ENCODE measurements at regions not wholly inside any gene's neighbourhood (a gene's known extent, or its start where the extent isn't known, plus 50 kb on each side); places are given as distances from the start of the nearest gene placed in this dataset.

DNA sequence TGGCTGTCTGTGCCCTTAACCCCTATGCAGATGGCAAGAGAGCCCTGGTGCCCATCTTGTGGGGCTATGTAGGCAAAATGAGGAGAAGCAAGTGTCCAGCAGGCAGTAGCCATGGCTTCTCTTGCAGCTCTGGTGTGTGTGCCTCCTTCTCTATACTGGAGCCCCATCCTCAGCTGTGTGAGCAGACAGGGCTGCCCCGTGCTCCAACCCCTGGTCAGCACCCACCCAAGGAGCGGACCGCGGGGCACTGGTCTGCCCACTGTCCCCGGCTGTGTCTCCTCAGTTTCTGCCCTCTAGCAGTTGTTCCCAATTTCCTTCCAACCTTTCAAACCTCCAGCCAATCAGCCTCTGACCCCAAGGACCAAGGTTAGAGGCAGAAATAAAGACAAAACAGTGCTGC lies 134.9 kb upstream of the GLI2 start:
- DNase-seq (ENCODE audit: low read depth, low spot score), result no peak
- TF ChIP-seq, protein P1, sequence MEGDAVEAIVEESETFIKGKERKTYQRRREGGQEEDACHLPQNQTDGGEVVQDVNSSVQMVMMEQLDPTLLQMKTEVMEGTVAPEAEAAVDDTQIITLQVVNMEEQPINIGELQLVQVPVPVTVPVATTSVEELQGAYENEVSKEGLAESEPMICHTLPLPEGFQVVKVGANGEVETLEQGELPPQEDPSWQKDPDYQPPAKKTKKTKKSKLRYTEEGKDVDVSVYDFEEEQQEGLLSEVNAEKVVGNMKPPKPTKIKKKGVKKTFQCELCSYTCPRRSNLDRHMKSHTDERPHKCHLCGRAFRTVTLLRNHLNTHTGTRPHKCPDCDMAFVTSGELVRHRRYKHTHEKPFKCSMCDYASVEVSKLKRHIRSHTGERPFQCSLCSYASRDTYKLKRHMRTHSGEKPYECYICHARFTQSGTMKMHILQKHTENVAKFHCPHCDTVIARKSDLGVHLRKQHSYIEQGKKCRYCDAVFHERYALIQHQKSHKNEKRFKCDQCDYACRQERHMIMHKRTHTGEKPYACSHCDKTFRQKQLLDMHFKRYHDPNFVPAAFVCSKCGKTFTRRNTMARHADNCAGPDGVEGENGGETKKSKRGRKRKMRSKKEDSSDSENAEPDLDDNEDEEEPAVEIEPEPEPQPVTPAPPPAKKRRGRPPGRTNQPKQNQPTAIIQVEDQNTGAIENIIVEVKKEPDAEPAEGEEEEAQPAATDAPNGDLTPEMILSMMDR (IDR thresholded peaks at IDR 0.05; ENCODE audit: low read depth, low read length), result no peak
- in situ Hi-C loops (cut with HindIII; ENCODE audit: low sequenced_read_pairs), result no loop called here
- H3K4me3 ChIP-seq (ENCODE audit: low read depth, low read length), result no peak overlapping the region

DNA sequence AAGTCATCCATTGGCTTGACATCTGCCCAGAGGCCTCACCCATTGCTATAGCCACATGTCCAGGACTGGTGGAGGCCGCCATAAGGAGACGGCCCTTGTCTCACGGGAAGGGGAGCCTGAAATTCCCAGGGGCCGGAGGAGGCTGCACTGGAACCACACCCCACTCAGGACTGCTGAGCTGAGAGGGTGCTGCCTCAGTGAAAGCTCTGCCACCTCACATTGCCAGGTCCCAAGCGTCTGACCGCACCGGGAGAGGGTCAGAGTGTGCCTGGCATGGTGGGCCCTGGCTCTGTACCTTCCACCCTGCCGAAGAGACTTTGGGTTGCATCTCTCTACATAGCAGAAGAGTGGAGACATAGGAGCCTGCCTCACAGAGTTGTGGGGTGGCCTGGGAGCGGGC lies 134.1 kb upstream of the GLI2 start:
- TF ChIP-seq, protein P1 (IDR thresholded peaks at IDR 0.05; ENCODE audit: low read depth, low read length), result no peak
- in situ Hi-C loops (cut with HindIII; ENCODE audit: low sequenced_read_pairs), result no loop called here

DNA sequence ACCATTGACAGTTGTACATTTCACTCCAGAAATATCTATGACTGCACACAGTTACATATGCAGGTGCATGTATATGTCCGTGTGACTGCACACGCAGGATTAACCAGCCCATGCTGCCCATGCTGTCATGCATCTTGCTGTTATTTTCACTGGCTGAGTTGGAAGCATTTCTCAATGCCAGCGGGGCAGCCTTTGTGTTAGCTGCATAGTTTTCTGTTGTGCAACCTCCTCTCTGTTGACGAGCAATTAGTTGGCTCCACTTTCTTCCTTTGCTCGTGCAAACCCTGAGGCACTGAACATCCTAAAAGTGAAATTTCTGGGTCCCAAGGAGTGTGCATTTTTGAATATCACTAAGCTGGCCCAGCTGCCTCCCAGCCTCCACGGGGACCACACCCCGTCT lies 133.4 kb upstream of the GLI2 start:
- in situ Hi-C loops (cut with HindIII; ENCODE audit: low sequenced_read_pairs), result no loop called here
- no peak overlapping the region for H3K4me3 ChIP-seq (ENCODE audit: low read depth, low read length)
- TF ChIP-seq, protein P1 (IDR thresholded peaks at IDR 0.05; ENCODE audit: low read depth, low read length), result no peak
- DNase-seq (ENCODE audit: low read depth, low spot score), result no peak

More for the DNA sequence above, 134.1 kb upstream of the GLI2 start:
- DNase-seq (ENCODE audit: low read depth, low spot score), result no peak
- no peak overlapping the region for H3K4me3 ChIP-seq (ENCODE audit: low read depth, low read length)

DNA sequence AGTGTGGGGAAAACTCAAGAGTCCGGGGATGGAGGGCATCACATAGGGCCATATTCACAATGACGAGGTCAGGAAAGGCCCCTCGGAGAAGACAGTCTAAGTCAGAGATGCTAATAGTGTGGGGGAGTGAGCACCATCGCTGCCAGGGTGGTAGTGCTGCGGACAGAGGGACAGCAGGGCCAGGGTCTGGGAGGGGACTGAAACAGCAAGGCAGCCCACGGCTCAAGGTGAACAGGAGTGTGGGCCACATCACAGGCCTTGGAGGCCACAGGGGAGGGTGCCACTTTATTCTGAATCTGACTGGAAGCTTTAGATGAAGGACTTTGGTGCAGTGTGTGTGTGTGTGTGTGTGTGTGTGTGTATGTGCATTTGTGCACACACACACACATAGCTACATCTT lies 130.9 kb upstream of the GLI2 start:
- in situ Hi-C loops (cut with HindIII; ENCODE audit: low sequenced_read_pairs), result no loop called here
- TF ChIP-seq, protein P1 (IDR thresholded peaks at IDR 0.05; ENCODE audit: low read depth, low read length), result no peak
- no peak for DNase-seq (ENCODE audit: low read depth, low spot score)

DNA sequence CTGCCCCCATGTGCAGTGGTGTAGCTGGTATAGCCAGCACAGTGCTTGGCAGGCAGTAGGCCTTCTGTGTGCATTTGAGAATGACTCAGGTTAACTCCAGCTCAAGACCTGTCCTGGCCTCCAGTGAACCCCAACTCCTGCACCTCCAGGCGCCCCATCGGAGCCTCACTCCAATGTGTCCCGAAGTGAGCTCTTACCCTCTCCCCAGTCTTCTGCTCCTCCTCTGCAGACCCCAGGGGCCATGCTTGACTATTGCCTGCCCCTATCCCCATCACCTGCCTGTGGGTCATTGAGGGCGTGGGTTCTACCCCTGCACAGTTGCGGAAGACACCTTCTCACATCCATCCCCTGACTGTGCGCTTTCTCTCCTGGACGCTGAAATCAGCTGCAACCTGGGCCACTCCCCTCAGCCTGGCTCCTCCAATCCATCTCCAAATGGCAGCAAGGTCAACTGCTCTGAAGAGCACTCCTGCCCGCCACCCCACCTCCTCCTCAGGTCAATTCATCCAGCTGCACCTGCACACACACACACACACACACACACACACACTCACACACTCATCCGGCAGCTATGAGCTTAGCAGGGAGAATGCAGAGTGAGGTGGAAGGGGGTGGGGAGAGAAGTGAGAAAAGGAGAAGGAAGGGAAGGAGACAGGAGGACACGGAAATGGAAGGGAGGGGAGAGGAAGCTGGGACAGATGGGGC lies 130.3 kb upstream of the GLI2 start:
- H3K4me3 ChIP-seq (ENCODE audit: low read depth, low read length), result no peak overlapping the region
- no peak for DNase-seq (ENCODE audit: low read depth, low spot score)
- TF ChIP-seq, protein P1 (IDR thresholded peaks at IDR 0.05; ENCODE audit: low read depth, low read length), result no peak
- in situ Hi-C loops (cut with HindIII; ENCODE audit: low sequenced_read_pairs), result no loop called here

More for the DNA sequence above, 130.9 kb upstream of the GLI2 start:
- H3K4me3 ChIP-seq (ENCODE audit: low read depth, low read length), result no peak overlapping the region

DNA sequence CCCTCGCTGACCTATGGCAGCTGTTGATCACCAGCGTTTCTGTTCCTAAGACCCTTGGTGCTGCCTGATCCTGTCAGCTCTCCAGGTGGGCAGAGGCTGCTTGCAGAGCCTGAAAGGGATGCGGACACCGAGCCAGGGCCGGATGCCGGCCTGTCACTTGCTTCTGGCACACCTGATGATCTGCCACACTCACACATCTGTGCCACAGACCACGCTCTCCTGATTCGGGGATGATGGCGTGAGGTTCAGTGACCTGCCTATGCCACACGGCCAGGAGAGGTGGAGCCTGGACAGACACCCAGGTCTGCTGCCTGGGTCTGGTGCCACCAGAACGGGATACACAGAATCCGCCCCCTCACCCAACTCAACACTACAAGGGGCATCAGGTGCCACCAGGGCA lies 129.4 kb upstream of the GLI2 start:
- in situ Hi-C loops (cut with HindIII; ENCODE audit: low sequenced_read_pairs), result no loop called here
- DNase-seq (ENCODE audit: low read depth, low spot score), result no peak
- no peak overlapping the region for H3K4me3 ChIP-seq (ENCODE audit: low read depth, low read length)
- TF ChIP-seq, protein P1 (IDR thresholded peaks at IDR 0.05; ENCODE audit: low read depth, low read length), result no peak

Measured in astrocyte of the spinal cord (primary cell).